HCT116 (cell line): ENCODE measurements at regions not wholly inside any gene's neighbourhood (a gene's known extent, or its start where the extent isn't known, plus 50 kb on each side); places are given as distances from the start of the nearest gene placed in this dataset.

Experiments used
- ATAC-seq: fragments of 200-7000 bp; cut with Tn5 transposase; 2 replicates; pipeline ENCODE4 v1.9.1; 2020; ENCODE audit warnings: mild to moderate bottlenecking, moderate library complexity
- BruUV-seq: library from RNA; stranded (reverse); fragments of 400-500 nt; replicated peaks from 2 replicates; lab custom pipeline; 2021; lab: Mats Ljungman, UMichigan
- CTCF ChIA-PET: fragments of 300-600 bp; sonication (Branson Sonifier 250); formaldehyde crosslinking; loops from one replicate; lab custom pipeline; 2021; ENCODE audit warnings: antibody characterized with exemption; lab: Charles Lee
- POLR2A ChIA-PET: fragments of 300-600, 350-600 bp; sonication (Branson Sonifier 250); formaldehyde crosslinking; loops from one replicate; lab custom pipeline; 2021; ENCODE audit warnings: antibody characterized with exemption; lab: Charles Lee
- RAD21 ChIA-PET, 2 experiments: fragments of 300-600 bp; sonication (Branson Sonifier 250); formaldehyde crosslinking; loops; one replicate each; lab custom pipeline; 2023; ENCODE audit warnings: low total read pairs in 2 of 2; ENCODE audit not compliant: uncharacterized antibody in 2 of 2, unreplicated experiment in 2 of 2, low non-redundant PET in 1 of 2; lab: Charles Lee
- DNase-seq: peaks from one replicate; pipeline ENCODE4 v3.0.0-alpha.2; 2010; ENCODE audit warnings: low read depth, low spot score
- H2AFZ ChIP-seq: fragments of 200-600 bp; shearing (Covaris generic), sonication (generic); 2 replicates; pipeline ENCODE4 v1.6.1; 2017; ENCODE audit warnings: low read depth, mixed run types, mixed read lengths, antibody characterized with exemption, low read length; ENCODE audit not compliant: poor library complexity, severe bottlenecking
- H3K27ac ChIP-seq: 2 replicates; pipeline ENCODE4 v1.5.1; 2012; ENCODE audit warnings: low read depth, low read length
- H3K27me3 ChIP-seq: fragments of 200-600 bp; sonication (generic); 2 replicates; pipeline ENCODE4 v1.6.1; 2016; ENCODE audit warnings: mixed run types, low read length, mixed read lengths; ENCODE audit not compliant: insufficient read depth
- H3K36me3 ChIP-seq, 2 experiments: fragments of 200-500 bp in 1 of 2; fragments of 200-600 bp in 1 of 2; sonication (Bioruptor generic) in 1 of 2; sonication (generic) in 1 of 2; 2 replicates each; pipeline versions ENCODE4 v1.5.1 to v1.6.1; 2014 to 2016; ENCODE audit warnings: low read length in 2 of 2, inconsistent platforms in 1 of 2, mixed read lengths in 1 of 2, mixed run types in 1 of 2; ENCODE audit not compliant: insufficient read depth in 2 of 2, control insufficient read depth in 1 of 2
- H3K4me1 ChIP-seq, 2 experiments: fragments of 200-600 bp in 1 of 2; sonication (generic) in 1 of 2; 2 replicates each; pipeline versions ENCODE4 v1.5.1 to v1.6.1; 2012 to 2017; ENCODE audit warnings: low read length in 2 of 2, inconsistent platforms in 1 of 2, mild to moderate bottlenecking in 1 of 2, mixed read lengths in 1 of 2, mixed run types in 1 of 2, moderate library complexity in 1 of 2; ENCODE audit not compliant: insufficient read depth in 2 of 2, control insufficient read depth in 1 of 2
- H3K4me2 ChIP-seq: fragments of 200-600 bp; sonication (generic); 2 replicates; pipeline ENCODE4 v1.6.1; 2017; ENCODE audit warnings: mixed run types, low read length, mixed read lengths
- H3K4me3 ChIP-seq, 2 experiments: fragments of 200-600 bp in 1 of 2; sonication (generic) in 1 of 2; replicated peaks in 1 of 2; 2 replicates each; pipeline ENCODE4 v1.5.1; 2011 to 2016; ENCODE audit warnings: low read length in 2 of 2, control low read depth in 1 of 2, low read depth in 1 of 2, mild to moderate bottlenecking in 1 of 2, mixed read lengths in 1 of 2, mixed run types in 1 of 2
- H3K79me2 ChIP-seq: fragments of 200-600 bp; sonication (generic); 2 replicates; pipeline ENCODE4 v1.6.1; 2017; ENCODE audit warnings: mild to moderate bottlenecking, mixed run types, low read length, moderate library complexity, mixed read lengths; ENCODE audit not compliant: insufficient read depth
- H3K9ac ChIP-seq: fragments of 200-600 bp; sonication (generic); 2 replicates; pipeline ENCODE4 v1.6.1; 2016; ENCODE audit warnings: low read length, mixed read lengths
- H3K9me2 ChIP-seq: fragments of 200-600 bp; sonication (generic), shearing (Covaris generic); 2 replicates; pipeline ENCODE4 v1.6.1; 2017; ENCODE audit warnings: mixed run types, mild to moderate bottlenecking, moderate library complexity; ENCODE audit not compliant: insufficient read depth
- H3K9me3 ChIP-seq, 2 experiments: fragments of 200-500 bp in 1 of 2; fragments of 200-600 bp in 1 of 2; sonication (Bioruptor generic) in 1 of 2; sonication (generic) in 1 of 2; 2 replicates each; pipeline ENCODE4 v1.6.1; 2014 to 2017; ENCODE audit warnings: low read length in 2 of 2, mixed read lengths in 2 of 2, inconsistent platforms in 1 of 2, low read depth in 1 of 2, mild to moderate bottlenecking in 1 of 2, mixed run types in 1 of 2, moderate library complexity in 1 of 2; ENCODE audit not compliant: control insufficient read depth in 1 of 2, insufficient read depth in 1 of 2
- H4K20me1 ChIP-seq: fragments of 200-600 bp; sonication (generic), shearing (Covaris generic); 2 replicates; pipeline ENCODE4 v1.6.1; 2017; ENCODE audit warnings: mixed run types, mild to moderate bottlenecking, moderate library complexity; ENCODE audit not compliant: insufficient read depth
- CBX3 ChIP-seq: IDR thresholded peaks from 2 replicates; pipeline ENCODE4 v1.6.1; 2012; ENCODE audit warnings: low read depth
- ELF1 ChIP-seq: IDR thresholded peaks from 2 replicates; pipeline ENCODE4 v1.6.1; 2012; ENCODE audit warnings: low read depth, borderline replicate concordance
- EZH2phosphoT487 ChIP-seq: fragments of 200-600 bp; IDR thresholded peaks from 2 replicates; pipeline ENCODE4 v1.6.1; 2018; ENCODE audit warnings: antibody characterized with exemption, borderline replicate concordance
- FOSL1 ChIP-seq: IDR thresholded peaks from 2 replicates; pipeline ENCODE4 v1.6.1; 2012; ENCODE audit warnings: low read depth
- JUND ChIP-seq: IDR thresholded peaks from 2 replicates; pipeline ENCODE4 v1.6.1; 2012
- MAX ChIP-seq: IDR thresholded peaks from 2 replicates; pipeline ENCODE4 v1.6.1; 2012
- POLR2A ChIP-seq: IDR thresholded peaks from 2 replicates; pipeline ENCODE4 v1.7.0; 2011; ENCODE audit warnings: borderline replicate concordance; ENCODE audit not compliant: insufficient read depth, insufficient read length; ENCODE audit errors: extremely low read depth
- POLR2AphosphoS5 ChIP-seq: IDR thresholded peaks from 2 replicates; pipeline ENCODE4 v1.6.1; 2011; ENCODE audit warnings: mild to moderate bottlenecking, low read depth, low read length, moderate library complexity
- RAD21 ChIP-seq: IDR thresholded peaks from 2 replicates; pipeline ENCODE4 v1.6.1; 2012; ENCODE audit warnings: low read depth, mild to moderate bottlenecking
- SP1 ChIP-seq: IDR thresholded peaks from 2 replicates; pipeline ENCODE4 v1.6.1; 2012; ENCODE audit warnings: low read depth
- SRF ChIP-seq: IDR thresholded peaks from 2 replicates; pipeline ENCODE4 v1.6.1; 2012; ENCODE audit warnings: low read depth
- YY1 ChIP-seq: IDR thresholded peaks from 2 replicates; pipeline ENCODE4 v1.6.1; 2011; ENCODE audit warnings: low read length, low read depth, moderate library complexity, mild to moderate bottlenecking; ENCODE audit not compliant: insufficient replicate concordance; ENCODE audit errors: extremely low read depth
- ZBTB33 ChIP-seq: IDR thresholded peaks from 2 replicates; pipeline ENCODE4 v1.6.1; 2011; ENCODE audit warnings: mild to moderate bottlenecking, low read length, moderate library complexity; ENCODE audit not compliant: insufficient replicate concordance; ENCODE audit errors: extremely low read depth
- ZNF274 ChIP-seq: fragments of 200-500 bp; sonication (Bioruptor generic); IDR thresholded peaks from 2 replicates; pipeline ENCODE4 v1.6.1; 2014; ENCODE audit warnings: mild to moderate bottlenecking, low read depth, low read length, inconsistent platforms
- intact Hi-C: fragments of 100-400 bp; cut with micrococcal nuclease; formaldehyde crosslinking; loops from 2 replicates; pipeline ENCODE4 v1.10.0; 2022
- TF ChIP-seq, protein P1 (sequence below): IDR thresholded peaks from 2 replicates; pipeline ENCODE4 v1.6.1; 2012

GRCh38 chr6:8260610-8261009, 158.3 kb upstream of the EEF1E1 start:
- no peak overlapping the region for H3K9ac ChIP-seq
- H2AFZ ChIP-seq, result no peak overlapping the region
- H4K20me1 ChIP-seq, result no peaks in the 10 kb centered on the region
- no peak overlapping the region for H3K4me3 ChIP-seq
- no peaks in the 10 kb centered on the region for H3K4me1 ChIP-seq
- no TSS peak for BruUV-seq
- TF ChIP-seq ZBTB33, result no peak
- no peak for TF ChIP-seq YY1
- no peak for TF ChIP-seq SRF
- TF ChIP-seq EZH2phosphoT487, result no peak
- no peak for TF ChIP-seq POLR2A
- no peak for TF ChIP-seq ELF1
- TF ChIP-seq ZNF274, result no peak
- TF ChIP-seq SP1, result no peak
- no peak for TF ChIP-seq FOSL1
- no peak for TF ChIP-seq JUND
- TF ChIP-seq MAX, result no peak
- TF ChIP-seq POLR2AphosphoS5, result no peak
- TF ChIP-seq RAD21, result no peak
- TF ChIP-seq CBX3, result no peak
- TF ChIP-seq, protein P1, sequence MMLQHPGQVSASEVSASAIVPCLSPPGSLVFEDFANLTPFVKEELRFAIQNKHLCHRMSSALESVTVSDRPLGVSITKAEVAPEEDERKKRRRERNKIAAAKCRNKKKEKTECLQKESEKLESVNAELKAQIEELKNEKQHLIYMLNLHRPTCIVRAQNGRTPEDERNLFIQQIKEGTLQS, result no peak
- no peaks in the 10 kb centered on the region for H3K79me2 ChIP-seq
- no peak overlapping the region for H3K27ac ChIP-seq
- H3K27me3 ChIP-seq, result no peaks in the 10 kb centered on the region
- no peaks in the 10 kb centered on the region; a peak in 1 of 4 replicates for H3K36me3 ChIP-seq
- CTCF ChIA-PET, result no interaction called here
- DNase-seq (no peak), ATAC-seq (no peak)
- no peak overlapping the region for H3K4me2 ChIP-seq
- no peaks in the 10 kb centered on the region for H3K9me2 ChIP-seq
- intact Hi-C loops, result no loop called here
- POLR2A ChIA-PET, result no interaction called here
- H3K9me3 ChIP-seq, result no peaks in the 10 kb centered on the region
- RAD21 ChIA-PET, result no interaction called here
